ENCODE measurements at regions not wholly inside any gene's neighbourhood (a gene's known extent, or its start where the extent isn't known, plus 50 kb on each side); places are given as distances from the start of the nearest gene placed in this dataset.
A peak's percentile ranks its signal among the peaks of the same experiment; 100 is the strongest.

DNA sequence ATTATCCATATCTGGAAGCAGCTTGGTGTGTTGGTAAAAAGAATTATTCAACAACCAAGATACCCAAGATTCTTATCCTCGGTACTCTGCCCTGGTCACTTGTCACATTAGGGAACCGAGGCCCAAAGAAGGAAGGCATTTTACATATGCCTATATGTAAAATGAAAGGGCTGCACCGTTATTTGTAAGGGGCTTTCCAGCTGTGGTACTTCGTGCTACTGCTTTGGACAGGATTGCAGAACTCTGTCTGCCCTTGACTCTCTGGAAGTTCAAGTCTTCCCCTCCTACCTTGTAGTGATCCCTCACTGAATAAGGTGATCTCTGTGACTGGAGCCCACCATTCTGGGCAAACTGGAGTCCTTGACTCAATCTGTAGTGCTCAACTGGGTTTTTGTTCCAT is 198.9 kb upstream of the TOPAZ1 start:
- intact Hi-C loops (cut with micrococcal nuclease; ENCODE audit: unreplicated experiment), result no loop called here
- Histone ChIP-seq H4K20me1 (ENCODE audit: control insufficient read depth, insufficient read depth) (no peaks in the 10 kb centered on the region), H2AFZ (ENCODE audit: control insufficient read depth, low read depth, low read length) (no peak overlapping the region), H3K4me1 (ENCODE audit: control insufficient read depth, insufficient read depth, low read length) (peaks cover 60% of the 10 kb centered on the region), H3K27me3 (replicated peaks in 1 of 2; ENCODE audit: control insufficient read depth in 2 of 2, insufficient read depth in 2 of 2, low read length in 1 of 2) (no peaks in the 10 kb centered on the region), H3K79me2 (ENCODE audit: control insufficient read depth, insufficient read depth, low read length) (peaks cover 29% of the 10 kb centered on the region), H3K27ac (ENCODE audit: control insufficient read depth, insufficient read depth) (peak overlapping the region; percentile 93), H3K36me3 (ENCODE audit: control insufficient read depth in 2 of 2, insufficient read depth in 2 of 2, low read length in 1 of 2) (no peaks in the 10 kb centered on the region; a peak in 1 of 4 replicates), H3K9me3 (replicated peaks; ENCODE audit: control insufficient read depth, insufficient read depth, low read length) (no peaks in the 10 kb centered on the region; the same call in 2 of the 3 replicates), H3K9ac (ENCODE audit: control insufficient read depth, insufficient read depth, low read length) (peak overlapping the region; percentile 8; the same call in 1 of the 2 replicates), H3K4me2 (ENCODE audit: control insufficient read depth, insufficient read depth) (peak overlapping the region; percentile 28; the same call in 1 of the 2 replicates), H3K4me3 (0 out of 2 replicates have a peak overlapping the region, but pooled peaks have one; percentile 41)
- ChIA-PET CTCF (interaction anchor here (1.0 to 5.5 kb wide), 4 partner anchors 10 to 47 kb away, joined by 4 to 46 read pairs (median 8); no protein-coding TSS in a partner anchor), SMC1A (ENCODE audit: uncharacterized antibody, unreplicated experiment) (interaction anchor here (1.0 to 7.7 kb wide), 7 partner anchors 10 to 62 kb away, joined by 3 to 92 read pairs (median 4); no protein-coding TSS in a partner anchor), RAD21 (ENCODE audit: unreplicated experiment) (interaction anchor here (0.6 to 8.6 kb wide), 8 partner anchors 9 to 72 kb away, joined by 3 to 99 read pairs (median 4); no protein-coding TSS in a partner anchor), POLR2A (interaction anchor here (0.6 to 6.6 kb wide), 5 partner anchors 9 to 421 kb away, joined by 3 to 44 read pairs (median 6); partner anchors contain the start of gene ANO10)
- in situ Hi-C loops (cut with MboI), result no loop called here
- ATAC-seq (peak; percentile 52), FAIRE-seq (peak; percentile 59), DNase-seq (ENCODE audit: low read depth, low spot score) (no peak)
- 1% methylated on average over 4 of the region's 4 CpGs for WGBS (ENCODE audit: insufficient coverage, insufficient replicate concordance, low lambda C conversion rate, missing lambda C conversion rate)
- no TSS peak for BruUV-seq (replicated peaks)
- TF ChIP-seq EP300 (IDR thresholded peaks at IDR 0.05; ENCODE audit: borderline replicate concordance in 1 of 2, control insufficient read depth in 1 of 2, low read depth in 2 of 2, low read length in 2 of 2) (peak in 1 of 2 experiments; percentile 28; a peak in 2 of 4 replicates), RUNX3 (IDR thresholded peaks at IDR 0.05; ENCODE audit: low read length) (peak; percentile 70), CBX5 (IDR thresholded peaks at IDR 0.05; ENCODE audit: low read depth) (no peak), BACH1 (IDR thresholded peaks at IDR 0.05; ENCODE audit: borderline replicate concordance) (no peak), RB1 (IDR thresholded peaks at IDR 0.05; ENCODE audit: borderline replicate concordance) (no peak), IKZF1 (conservative IDR thresholded peaks at IDR 0.05) (peak; percentile 50), ZNF384 (IDR thresholded peaks at IDR 0.05; ENCODE audit: borderline replicate concordance, low read depth, low read length) (no peak), ZNF207 (IDR thresholded peaks at IDR 0.05; ENCODE audit: borderline replicate concordance) (no peak), PAX5 (IDR thresholded peaks at IDR 0.05; ENCODE audit: borderline replicate concordance, low read depth, low read length) (0 out of 2 replicates have a peak, but pooled peaks have one; percentile 21), RFX5 (IDR thresholded peaks at IDR 0.05; ENCODE audit: low read depth, low read length) (no peak), SPI1 (IDR thresholded peaks at IDR 0.05; ENCODE audit: borderline replicate concordance, insufficient read depth, low read depth, low read length) (peak; percentile 52; the same call in 1 of the 2 replicates), SRF (IDR thresholded peaks at IDR 0.05; ENCODE audit: low read depth in 2 of 2, low read length in 2 of 2) (0 out of 4 replicates have a peak, but pooled peaks of 1 of the 2 experiments have one; percentile 30), YY1 (IDR thresholded peaks at IDR 0.05; ENCODE audit: low read depth, low read length) (peak; percentile 65), IKZF2 (IDR thresholded peaks at IDR 0.05) (peak; percentile 17 to 43; a peak in 1 of 4 replicates), TCF12 (IDR thresholded peaks at IDR 0.05; ENCODE audit: low read depth, low read length) (peak; percentile 29; the same call in 1 of the 2 replicates), GATAD2B (conservative IDR thresholded peaks at IDR 0.05; ENCODE audit: low read depth) (0 out of 2 replicates have a peak, but pooled peaks have one; percentile 16), PML (IDR thresholded peaks at IDR 0.05; ENCODE audit: low read length) (no peak), NFIC (IDR thresholded peaks at IDR 0.05; ENCODE audit: low read depth, low read length) (peak; percentile 21; the same call in 1 of the 2 replicates), SP1 (IDR thresholded peaks at IDR 0.05; ENCODE audit: low read depth, low read length) (peak; percentile 10)
- TF ChIP-seq, protein P1, sequence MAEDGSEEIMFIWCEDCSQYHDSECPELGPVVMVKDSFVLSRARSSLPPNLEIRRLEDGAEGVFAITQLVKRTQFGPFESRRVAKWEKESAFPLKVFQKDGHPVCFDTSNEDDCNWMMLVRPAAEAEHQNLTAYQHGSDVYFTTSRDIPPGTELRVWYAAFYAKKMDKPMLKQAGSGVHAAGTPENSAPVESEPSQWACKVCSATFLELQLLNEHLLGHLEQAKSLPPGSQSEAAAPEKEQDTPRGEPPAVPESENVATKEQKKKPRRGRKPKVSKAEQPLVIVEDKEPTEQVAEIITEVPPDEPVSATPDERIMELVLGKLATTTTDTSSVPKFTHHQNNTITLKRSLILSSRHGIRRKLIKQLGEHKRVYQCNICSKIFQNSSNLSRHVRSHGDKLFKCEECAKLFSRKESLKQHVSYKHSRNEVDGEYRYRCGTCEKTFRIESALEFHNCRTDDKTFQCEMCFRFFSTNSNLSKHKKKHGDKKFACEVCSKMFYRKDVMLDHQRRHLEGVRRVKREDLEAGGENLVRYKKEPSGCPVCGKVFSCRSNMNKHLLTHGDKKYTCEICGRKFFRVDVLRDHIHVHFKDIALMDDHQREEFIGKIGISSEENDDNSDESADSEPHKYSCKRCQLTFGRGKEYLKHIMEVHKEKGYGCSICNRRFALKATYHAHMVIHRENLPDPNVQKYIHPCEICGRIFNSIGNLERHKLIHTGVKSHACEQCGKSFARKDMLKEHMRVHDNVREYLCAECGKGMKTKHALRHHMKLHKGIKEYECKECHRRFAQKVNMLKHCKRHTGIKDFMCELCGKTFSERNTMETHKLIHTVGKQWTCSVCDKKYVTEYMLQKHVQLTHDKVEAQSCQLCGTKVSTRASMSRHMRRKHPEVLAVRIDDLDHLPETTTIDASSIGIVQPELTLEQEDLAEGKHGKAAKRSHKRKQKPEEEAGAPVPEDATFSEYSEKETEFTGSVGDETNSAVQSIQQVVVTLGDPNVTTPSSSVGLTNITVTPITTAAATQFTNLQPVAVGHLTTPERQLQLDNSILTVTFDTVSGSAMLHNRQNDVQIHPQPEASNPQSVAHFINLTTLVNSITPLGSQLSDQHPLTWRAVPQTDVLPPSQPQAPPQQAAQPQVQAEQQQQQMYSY (CRISPR knock-in tag; IDR thresholded peaks at IDR 0.05), result no peak
- TF ChIP-seq, protein P2, sequence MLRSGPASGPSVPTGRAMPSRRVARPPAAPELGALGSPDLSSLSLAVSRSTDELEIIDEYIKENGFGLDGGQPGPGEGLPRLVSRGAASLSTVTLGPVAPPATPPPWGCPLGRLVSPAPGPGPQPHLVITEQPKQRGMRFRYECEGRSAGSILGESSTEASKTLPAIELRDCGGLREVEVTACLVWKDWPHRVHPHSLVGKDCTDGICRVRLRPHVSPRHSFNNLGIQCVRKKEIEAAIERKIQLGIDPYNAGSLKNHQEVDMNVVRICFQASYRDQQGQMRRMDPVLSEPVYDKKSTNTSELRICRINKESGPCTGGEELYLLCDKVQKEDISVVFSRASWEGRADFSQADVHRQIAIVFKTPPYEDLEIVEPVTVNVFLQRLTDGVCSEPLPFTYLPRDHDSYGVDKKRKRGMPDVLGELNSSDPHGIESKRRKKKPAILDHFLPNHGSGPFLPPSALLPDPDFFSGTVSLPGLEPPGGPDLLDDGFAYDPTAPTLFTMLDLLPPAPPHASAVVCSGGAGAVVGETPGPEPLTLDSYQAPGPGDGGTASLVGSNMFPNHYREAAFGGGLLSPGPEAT (IDR thresholded peaks at IDR 0.05; ENCODE audit: low read depth), result peak; percentile 84
